Activated CD8-positive, alpha-beta memory T cell treated with anti-CD3 and anti-CD28 coated beads for 24 hours (primary cell): ENCODE measurements at regions not wholly inside any gene's neighbourhood (a gene's known extent, or its start where the extent isn't known, plus 50 kb on each side); places are given as distances from the start of the nearest gene placed in this dataset.

Source experiments
- DNase-seq: peaks from one replicate; pipeline ENCODE4 v3.0.0-alpha.2; 2020

GRCh38 chr3:127413318-127413673 lies 125.5 kb upstream of the PRR20G start:
- DNase-seq: no peak

DNA sequence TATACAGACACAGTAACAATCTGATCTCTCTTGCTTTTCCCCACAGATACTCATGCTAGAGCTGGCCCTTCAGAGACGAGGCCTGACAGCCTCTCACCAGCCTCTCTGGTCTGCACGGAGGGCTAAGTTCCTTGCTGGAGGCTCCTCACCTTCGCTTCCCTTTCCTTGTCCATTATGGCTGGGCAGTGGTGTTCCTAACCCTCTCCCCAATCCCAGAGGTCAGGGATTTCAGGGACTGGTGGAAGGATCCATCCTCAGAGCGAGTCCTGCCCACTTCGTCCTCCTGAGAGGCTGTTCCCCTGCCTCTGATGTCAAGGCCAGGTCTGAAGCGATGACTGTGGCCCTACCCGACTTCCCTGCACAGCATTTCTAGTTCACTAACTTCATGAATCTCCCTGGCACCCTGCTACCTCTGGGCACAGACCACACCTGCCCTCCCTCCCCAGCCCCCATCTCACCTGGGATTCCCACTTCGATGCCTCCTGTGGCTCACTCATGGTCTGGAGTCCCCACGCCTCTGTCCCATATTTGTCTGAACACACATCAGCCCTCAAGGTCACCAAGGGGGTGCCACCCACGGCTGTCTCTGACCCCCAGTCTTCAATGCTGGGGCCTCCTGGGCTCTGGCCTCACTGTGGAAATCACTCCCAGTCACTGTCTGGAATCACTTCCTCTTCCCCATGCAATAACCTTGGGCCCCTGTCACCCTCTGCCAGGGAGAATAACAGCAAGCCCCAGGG lies 124.9 kb upstream of the PRR20G start:
- peak; percentile 24 for DNase-seq

DNA sequence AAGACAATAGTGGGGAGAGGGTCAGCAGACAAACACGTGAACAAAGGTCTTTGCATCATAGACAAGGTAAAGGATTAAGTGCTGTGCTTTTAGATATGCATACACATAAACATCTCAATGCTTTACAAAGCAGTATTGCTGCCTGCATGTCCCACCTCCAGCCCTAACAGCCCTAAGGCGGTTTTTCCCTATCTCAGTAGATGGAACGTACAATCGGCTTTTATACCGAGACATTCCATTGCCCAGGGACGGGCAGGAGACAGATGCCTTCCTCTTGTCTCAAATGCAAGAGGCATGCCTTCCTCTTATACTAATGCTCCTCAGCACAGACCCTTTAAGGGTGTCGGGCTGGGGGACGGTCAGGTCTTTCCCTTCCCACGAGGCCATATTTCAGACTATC lies 124.0 kb upstream of the PRR20G start:
- peak; percentile 7 for DNase-seq

DNA sequence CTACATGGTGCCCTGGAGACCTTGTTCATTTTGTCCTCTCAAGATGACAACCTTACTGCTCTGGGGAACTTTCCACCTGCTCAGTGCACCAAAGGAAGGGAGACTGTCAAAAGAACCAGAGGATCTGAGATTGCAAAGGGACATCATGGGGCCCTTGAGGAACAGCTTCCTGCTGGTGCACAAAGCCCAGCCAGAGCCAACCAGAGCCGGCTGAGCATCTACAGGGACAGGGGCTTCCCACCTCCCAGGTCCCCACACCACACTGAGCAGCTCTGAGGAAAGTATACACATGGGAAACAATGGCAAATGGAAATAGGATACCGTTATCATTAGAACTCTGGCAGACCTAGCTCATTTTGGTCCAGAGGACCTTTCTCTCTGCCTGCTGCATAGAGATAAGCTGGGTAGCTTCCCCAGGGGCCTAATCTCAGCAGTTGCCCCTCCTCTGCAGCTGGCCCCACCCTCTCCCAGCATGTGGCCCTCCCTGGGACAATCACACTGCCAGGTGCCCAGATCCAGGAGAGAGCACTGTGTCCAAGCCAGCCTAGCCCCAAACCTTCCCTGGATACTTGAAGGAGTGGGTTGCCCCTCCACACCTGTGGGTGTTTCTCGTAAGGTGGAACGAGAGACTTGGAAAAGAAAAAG lies 123.4 kb upstream of the PRR20G start:
- peak; percentile 24 for DNase-seq

- DNase-seq: peak; percentile 19
Observed at GRCh38 chr3:127410678-127411077, 122.8 kb upstream of the PRR20G start.

GRCh38 chr3:127410137-127410488 lies 122.3 kb upstream of the PRR20G start:
- peak; percentile 30 for DNase-seq

DNA sequence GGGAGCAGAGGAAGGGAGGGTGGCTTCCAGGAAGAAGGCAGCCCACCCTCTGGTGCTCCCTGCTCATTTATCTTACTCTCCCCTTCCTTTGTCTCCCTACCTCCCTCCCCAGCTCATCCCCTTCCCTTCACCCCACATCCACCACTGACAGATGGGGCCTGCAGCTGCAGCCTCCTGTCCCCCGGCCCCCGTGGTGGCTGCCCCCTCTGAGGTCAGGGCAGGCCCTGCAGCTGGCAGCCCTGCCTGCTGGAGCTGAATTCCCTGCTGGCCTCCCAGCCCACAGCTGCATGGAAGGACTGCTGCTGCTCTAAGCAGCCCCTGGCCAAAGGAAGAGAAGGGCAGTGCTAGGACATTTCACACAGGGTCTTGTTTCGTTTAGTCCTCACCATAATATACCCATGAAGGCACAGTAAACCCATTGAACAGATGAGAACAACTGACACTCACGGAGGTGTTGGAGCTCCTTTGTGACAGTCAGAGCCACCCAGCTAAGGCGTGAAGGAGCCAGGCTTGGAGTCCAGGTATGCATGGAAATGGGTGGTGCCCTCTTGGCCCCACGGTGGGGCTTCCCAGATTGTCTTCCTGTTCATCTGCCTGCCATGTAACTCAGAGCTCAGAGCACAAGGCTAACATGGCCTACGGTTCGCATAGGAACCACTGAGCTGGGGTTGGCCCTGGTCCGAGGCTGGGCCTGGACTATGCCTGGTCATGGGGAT lies 121.7 kb upstream of the PRR20G start:
- DNase-seq: peak; percentile 26

DNA sequence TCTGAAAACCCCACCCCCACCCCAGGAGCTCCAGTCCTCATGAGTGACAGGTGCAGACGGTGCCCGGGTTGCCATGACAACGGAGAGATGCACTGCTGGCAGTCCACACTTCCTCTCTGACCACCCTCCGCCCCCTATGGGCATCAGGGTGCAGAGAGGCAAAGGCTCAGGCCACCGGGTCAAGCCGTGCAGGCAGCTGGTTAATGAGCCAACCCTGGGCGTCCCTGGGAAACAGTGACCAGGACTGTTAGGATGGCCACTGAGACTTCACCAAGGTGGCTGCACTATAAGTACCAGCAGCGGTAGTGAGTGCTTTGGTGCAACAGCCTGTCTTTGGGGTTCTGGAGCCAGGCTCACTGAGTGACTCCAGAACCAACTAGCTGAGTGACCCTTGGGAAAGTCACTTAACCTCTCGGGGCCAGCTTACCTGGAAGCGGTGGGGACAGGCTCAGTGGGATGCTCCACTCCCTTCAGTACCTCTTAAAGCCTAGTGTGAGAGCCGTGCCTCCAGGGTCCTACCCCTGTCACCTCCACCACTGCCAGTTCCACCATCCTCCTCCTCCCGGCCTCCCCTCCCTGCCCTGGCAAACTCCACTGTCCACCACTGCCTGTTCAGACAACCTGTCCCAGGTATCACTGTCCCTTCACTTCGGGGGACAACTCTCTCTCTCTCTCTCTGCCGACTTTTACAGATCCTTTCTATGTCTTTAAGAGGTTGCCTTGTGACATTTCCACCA lies 121.0 kb upstream of the PRR20G start:
- DNase-seq: peak; percentile 26

GRCh38 chr3:127408022-127408683 lies 120.3 kb upstream of the PRR20G start:
- DNase-seq: peak; percentile 46

DNA sequence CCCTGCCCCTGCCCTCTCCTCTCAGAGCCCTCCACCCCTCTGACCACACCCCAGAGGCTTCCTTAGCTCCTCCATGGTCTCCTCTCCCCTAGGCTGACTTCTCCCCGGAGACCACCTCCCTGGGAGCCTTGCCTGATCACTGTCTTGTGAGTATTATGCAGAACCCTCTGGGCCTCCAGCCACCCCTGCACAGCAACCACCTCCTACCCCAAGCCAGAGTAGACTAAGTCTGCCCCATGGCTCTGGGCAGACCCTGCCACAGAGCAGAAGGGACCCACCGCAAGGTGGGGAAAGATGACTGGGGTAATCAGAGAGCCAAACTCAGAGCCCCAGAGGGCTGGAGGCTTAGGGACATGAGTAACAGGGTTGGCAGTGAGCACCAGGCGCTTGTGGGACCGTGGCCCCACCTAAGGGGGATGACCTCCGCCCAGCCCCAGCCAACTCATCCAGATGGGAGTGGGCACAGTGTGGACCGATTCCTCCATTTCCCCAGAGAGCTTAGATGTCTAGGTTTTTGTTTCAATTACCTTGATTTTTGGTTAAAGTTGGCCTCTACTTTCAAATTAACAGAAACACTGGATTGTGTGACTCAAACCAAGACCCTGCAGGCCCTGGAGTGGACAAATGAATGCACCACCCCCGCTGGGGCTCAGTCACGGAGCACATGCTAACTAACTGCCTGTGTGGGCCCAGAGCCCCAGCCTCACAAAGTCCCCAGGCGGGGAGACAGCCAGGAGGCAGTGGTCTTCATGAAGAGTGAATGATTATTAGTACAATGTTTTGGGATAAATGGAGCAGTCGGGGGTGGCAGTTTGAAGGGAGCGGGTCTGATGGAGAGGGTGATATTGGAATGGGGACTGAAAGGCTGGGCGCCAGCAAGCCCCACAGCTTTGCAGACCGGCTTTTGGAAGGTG lies 119.4 kb upstream of the PRR20G start:
- DNase-seq: peak; percentile 32

DNA sequence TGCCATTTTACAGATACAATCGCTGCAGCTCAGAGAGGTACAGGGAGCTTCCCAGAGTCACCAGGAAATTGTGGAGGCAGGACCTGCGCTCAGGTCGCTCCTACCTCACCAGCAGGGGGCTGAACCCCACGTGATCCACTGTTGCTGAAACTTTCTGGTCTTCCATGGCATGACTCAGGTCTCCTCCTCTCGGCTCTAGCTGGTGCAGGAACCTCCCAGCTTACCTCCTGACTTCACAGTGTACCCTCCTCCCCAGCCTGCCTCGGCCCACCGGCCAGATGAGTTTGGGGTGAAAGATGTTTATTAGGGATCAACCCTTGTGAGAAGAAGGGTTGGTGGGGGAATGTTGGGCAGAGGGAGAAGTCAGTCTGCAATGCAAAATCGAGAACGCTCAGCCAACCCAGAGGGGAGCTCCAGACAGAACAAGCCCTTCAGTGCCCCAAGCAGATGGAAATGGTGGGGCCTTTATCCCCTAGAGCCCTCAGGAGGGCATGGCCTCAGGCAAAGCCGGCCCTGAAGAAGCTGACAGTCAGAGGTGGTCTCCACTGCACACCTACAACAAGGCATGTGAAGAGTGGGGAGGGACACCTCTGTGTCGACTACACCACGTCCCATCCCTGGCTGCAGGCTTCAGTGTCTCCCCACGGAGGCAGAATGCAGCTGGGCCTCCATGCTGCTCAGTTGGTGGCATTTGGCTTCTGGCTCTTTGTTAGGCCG lies 118.6 kb upstream of the PRR20G start:
- DNase-seq: peak; percentile 53

- DNase-seq: no peak
Observed at GRCh38 chr3:127405791-127406190, 117.9 kb upstream of the PRR20G start.

DNA sequence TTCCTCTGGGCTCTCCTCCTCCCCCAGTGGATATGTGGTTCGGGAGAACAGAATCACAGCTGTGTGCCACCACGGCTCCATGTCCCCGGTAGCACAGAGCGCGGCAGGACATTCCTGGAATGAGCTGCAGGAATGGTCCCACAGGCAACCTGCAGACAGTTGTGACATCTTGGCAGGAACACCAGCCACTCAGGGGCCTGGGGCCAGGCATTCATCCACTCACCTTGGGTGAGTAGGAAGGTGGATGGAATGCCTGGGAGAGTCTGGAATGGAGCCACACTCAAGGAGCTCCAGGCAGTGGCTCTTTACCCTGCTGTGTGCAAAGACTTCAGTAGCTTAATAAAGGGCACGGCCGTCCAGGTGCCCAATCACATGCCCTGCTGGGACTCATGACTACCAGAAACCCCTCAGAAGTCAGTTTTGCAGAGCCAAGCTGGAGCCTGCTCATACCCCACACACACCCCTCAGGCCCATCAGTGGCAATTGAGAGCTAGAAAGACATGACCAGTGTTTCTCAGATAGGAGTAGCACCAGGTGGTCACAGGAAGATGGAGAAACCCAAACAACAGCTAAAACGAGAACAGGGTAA lies 117.3 kb upstream of the PRR20G start:
- peak; percentile 49 for DNase-seq

DNA sequence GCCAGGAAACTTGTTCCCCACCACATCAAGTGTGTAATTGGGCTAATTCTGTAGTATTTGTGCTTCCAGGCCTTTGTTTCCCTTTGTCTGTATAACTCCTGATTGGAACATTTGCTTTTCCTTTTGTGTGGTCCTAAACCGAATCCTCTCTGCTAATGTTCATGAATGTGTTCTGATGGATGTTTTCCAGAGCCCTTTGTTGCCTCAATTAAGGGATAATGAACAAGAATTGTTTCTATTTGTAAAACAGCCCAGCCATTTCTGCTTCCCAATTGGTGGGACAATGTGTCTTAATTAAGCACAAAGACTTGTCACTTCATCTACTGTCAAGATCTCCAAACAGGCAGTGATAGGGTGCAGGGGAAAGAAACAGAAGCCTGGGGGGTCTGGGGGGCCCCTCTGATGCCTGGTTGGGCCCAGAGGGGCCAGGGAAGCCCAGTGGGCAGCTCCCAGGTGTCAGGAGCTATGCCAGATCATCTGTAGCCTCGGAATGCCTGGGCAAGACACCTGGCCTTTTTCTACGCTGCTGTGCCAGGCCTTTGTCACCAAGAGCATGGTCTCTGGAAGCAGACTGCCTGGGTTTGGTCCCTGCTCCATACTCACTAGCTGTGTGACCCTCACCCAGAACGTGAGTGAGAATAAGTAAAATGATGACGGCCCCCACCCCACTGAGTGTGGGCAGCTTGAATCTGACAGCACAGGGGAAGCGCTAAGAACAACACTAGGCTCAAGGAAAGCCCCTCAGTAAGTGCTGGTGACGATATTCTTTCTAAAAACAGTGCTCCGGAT lies 116.6 kb upstream of the PRR20G start:
- no peak for DNase-seq

DNA sequence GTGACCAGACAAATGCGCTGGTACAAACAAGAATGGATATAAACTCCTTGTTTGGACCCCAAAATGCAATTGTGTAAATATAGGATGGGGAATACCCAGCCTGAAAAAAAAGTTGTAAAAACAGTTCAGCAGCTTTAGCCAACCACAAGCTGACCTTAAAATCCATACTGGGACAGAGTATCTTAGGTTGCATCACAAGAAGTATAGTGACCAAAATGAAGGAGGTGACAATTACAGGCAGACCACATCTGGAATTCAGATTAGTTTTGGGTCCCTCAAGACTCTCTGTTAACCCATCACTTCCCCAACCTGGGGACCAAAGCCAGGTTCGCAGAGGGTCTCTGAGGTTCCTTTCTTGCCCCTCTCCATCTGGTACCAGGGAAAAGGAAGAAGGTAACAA lies 115.9 kb upstream of the PRR20G start:
- DNase-seq: no peak

DNA sequence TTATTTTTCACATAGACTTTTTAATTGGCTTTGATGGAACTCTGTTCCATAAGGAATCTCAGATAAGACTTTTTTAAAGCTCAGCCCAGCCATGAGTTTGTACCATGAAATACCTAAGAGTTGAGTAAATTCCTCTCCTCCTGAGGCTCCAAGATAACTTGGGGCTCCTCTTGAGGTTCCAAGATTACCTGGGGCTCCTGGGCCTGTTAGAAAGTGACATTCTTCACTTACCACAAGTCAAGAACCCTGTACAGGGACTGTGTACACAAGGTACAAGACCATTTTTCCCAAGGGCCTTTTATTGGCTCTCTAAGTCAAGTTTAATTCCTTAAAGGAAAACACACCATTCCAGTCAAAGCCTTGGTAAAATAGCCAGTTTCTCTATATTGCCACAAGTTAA lies 111.3 kb upstream of the PRR20G start:
- DNase-seq: no peak

DNA sequence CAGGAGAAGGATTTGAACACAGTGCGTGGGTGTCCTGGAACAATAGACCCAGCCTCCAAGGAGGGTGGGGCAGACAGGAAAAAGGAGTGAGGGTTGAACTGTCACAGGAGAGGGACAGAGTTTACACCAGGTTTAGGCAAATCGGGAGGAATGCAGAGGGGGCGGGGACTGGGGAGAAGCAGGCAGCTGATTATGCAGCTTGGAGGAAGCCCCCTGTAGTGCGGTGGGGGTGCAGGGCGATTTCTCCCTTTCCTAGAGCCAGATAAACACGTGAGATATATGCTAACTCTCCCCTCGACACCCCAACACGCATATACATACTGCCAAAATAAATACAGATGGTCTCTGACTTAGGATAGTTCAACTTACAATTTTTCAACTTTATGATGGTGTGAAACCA lies 108.6 kb upstream of the PRR20G start:
- DNase-seq: no peak

- DNase-seq: no peak
Observed at GRCh38 chr3:127395663-127396355, 108.0 kb upstream of the PRR20G start.

DNA sequence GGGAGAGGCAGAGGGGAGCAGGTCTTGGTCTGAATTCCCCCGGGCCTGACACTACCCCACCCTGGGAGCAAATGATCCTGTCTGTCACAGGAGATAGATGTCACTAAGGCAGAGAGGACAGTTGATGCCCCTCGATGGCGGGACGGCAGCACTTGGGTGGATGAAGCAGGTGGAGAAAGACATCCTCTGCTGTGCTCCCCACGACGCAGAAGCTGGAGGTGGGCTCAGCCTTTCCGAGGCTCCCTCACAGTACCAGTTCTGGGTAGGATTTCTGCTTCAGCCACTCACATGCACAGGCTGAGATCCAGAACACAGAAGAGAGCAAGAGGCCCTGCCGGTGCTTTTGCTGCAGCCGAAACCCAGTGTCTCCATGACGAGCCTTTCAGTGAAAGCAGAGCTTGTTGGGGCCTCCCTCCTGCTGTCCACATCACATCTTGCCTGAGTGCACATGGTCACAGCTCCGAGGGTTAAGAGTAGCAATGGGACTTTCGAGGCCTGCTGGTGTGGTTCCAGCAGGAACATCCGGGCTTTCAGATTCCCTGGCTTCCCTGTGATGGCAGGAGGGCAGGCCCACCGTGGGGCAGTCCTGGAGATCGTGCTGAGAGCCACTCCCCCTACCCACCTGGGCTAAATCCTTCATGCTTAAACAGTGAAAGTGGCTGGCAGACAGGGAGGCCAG lies 107.3 kb upstream of the PRR20G start:
- DNase-seq: no peak
